Stimulated activated CD8-positive, alpha-beta memory T cell treated with anti-CD3 and anti-CD28 coated beads, Interleukin-15, amount 100 ng/mL, for 24 hours (primary cell): ENCODE measurements at regions not wholly inside any gene's neighbourhood (a gene's known extent, or its start where the extent isn't known, plus 50 kb on each side); places are given as distances from the start of the nearest gene placed in this dataset.

Experiments
- DNase-seq: peaks from one replicate; pipeline ENCODE4 v3.0.0-alpha.2; 2020; ENCODE audit warnings: low read depth

GRCh38 chr20:40540166-40540565, 148.9 kb downstream of the MAFB start:
- no peak for DNase-seq

- DNase-seq, result no peak
These were observed 150.9 kb downstream of the MAFB start for GRCh38 chr20:40538131-40538530.

- DNase-seq, result no peak
These were observed 152.2 kb downstream of the MAFB start for GRCh38 chr20:40536808-40537207.

GRCh38 chr20:40535816-40536215, 153.2 kb downstream of the MAFB start:
- no peak for DNase-seq

GRCh38 chr20:40532103-40532502, 156.9 kb downstream of the MAFB start:
- DNase-seq, result no peak

GRCh38 chr20:40525351-40525750, 163.7 kb downstream of the MAFB start:
- DNase-seq, result no peak

GRCh38 chr20:40524071-40524470, 165.0 kb downstream of the MAFB start:
- DNase-seq, result no peak

GRCh38 chr20:40522405-40522804, 166.6 kb downstream of the MAFB start:
- no peak for DNase-seq

- DNase-seq, result no peak
These were observed 167.1 kb downstream of the MAFB start for GRCh38 chr20:40521962-40522361.

GRCh38 chr20:40519918-40520317, 169.1 kb downstream of the MAFB start:
- DNase-seq, result no peak

- DNase-seq, result no peak
These were observed 176.0 kb downstream of the MAFB start for GRCh38 chr20:40512994-40513393.

GRCh38 chr20:40512591-40512990, 176.4 kb downstream of the MAFB start:
- no peak for DNase-seq

- no peak for DNase-seq
These were observed 177.6 kb downstream of the MAFB start for GRCh38 chr20:40511478-40511877.

GRCh38 chr20:40510622-40511021, 178.4 kb downstream of the MAFB start:
- no peak for DNase-seq

- no peak for DNase-seq
These were observed 180.2 kb downstream of the MAFB start for GRCh38 chr20:40508821-40509220.

GRCh38 chr20:40506537-40506939, 182.5 kb downstream of the MAFB start:
- no peak for DNase-seq

- no peak for DNase-seq
These were observed 185.9 kb downstream of the MAFB start for GRCh38 chr20:40503119-40503518.

- no peak for DNase-seq
These were observed 186.5 kb downstream of the MAFB start for GRCh38 chr20:40502576-40502975.

GRCh38 chr20:40499391-40499790, 189.6 kb downstream of the MAFB start:
- DNase-seq, result no peak

GRCh38 chr20:40497899-40498691, 190.9 kb downstream of the MAFB start:
- no peak for DNase-seq

GRCh38 chr20:40495956-40496355, 193.1 kb downstream of the MAFB start:
- no peak for DNase-seq

GRCh38 chr20:40494248-40494647, 194.8 kb downstream of the MAFB start:
- DNase-seq, result no peak

GRCh38 chr20:40493549-40493948, 195.5 kb downstream of the MAFB start:
- no peak for DNase-seq

GRCh38 chr20:40493071-40493470, 196.0 kb downstream of the MAFB start:
- DNase-seq, result no peak
